Astrocyte of the spinal cord (primary cell): ENCODE measurements at regions not wholly inside any gene's neighbourhood (a gene's known extent, or its start where the extent isn't known, plus 50 kb on each side); places are given as distances from the start of the nearest gene placed in this dataset.

Experiments used
- DNase-seq: peaks from one replicate; pipeline ENCODE4 v3.0.0; 2011; ENCODE audit warnings: low read depth, low spot score
- H3K4me3 ChIP-seq: 2 replicates; pipeline ENCODE4 v1.5.1; 2011; ENCODE audit warnings: low read depth, mild to moderate bottlenecking, low read length, moderate library complexity
- in situ Hi-C: cut with HindIII; loops from 2 replicates; pipeline ENCODE4 v1.10.0; 2017; ENCODE audit warnings: low sequenced_read_pairs
- TF ChIP-seq, protein P1 (sequence below): IDR thresholded peaks from 2 replicates; pipeline ENCODE4 v1.5.1; 2012; ENCODE audit warnings: low read depth, mild to moderate bottlenecking, low read length, inconsistent platforms

DNA sequence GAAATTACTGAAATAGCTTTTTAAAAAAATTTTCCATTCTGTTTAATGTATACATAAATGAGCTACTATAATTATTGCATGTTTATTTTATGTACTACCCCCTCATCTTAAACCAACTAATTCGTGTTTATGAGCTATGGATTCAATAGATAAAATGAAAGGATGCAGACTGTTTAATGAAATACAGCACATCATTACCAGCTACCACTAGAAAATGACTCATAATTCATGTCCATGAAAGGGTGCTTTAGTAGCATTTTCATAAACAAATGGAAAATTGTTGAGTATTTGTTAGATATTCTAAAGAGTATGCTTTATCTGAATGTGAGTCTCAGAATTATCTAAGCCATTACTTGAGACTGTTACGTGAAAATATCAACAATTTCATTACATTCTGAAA is 1590.1 kb downstream of the HACE1 start:
- no peak overlapping the region for H3K4me3 ChIP-seq
- TF ChIP-seq, protein P1, sequence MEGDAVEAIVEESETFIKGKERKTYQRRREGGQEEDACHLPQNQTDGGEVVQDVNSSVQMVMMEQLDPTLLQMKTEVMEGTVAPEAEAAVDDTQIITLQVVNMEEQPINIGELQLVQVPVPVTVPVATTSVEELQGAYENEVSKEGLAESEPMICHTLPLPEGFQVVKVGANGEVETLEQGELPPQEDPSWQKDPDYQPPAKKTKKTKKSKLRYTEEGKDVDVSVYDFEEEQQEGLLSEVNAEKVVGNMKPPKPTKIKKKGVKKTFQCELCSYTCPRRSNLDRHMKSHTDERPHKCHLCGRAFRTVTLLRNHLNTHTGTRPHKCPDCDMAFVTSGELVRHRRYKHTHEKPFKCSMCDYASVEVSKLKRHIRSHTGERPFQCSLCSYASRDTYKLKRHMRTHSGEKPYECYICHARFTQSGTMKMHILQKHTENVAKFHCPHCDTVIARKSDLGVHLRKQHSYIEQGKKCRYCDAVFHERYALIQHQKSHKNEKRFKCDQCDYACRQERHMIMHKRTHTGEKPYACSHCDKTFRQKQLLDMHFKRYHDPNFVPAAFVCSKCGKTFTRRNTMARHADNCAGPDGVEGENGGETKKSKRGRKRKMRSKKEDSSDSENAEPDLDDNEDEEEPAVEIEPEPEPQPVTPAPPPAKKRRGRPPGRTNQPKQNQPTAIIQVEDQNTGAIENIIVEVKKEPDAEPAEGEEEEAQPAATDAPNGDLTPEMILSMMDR = no peak
- in situ Hi-C loops = no loop called here
- DNase-seq = no peak

DNA sequence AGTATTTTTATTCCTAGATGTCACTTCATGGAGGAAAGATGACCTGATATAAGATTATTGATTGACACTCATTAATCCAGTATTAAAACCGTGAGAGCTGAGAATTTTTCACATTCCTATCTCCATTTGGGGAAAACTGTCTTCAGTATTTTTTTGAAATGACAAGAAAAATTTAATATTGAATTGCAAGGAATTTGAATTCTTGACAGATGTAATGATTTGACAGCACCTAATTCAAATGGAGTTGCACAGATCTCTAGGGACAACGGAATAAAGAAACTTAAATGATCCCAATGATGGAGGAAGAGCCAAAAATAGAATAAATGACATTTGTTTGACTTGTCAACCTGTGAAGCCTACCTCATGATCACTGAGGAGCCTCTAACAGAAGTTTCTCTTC is 1591.4 kb downstream of the HACE1 start:
- TF ChIP-seq, protein P1 = no peak
- no peak for DNase-seq
- in situ Hi-C loops = no loop called here

DNA sequence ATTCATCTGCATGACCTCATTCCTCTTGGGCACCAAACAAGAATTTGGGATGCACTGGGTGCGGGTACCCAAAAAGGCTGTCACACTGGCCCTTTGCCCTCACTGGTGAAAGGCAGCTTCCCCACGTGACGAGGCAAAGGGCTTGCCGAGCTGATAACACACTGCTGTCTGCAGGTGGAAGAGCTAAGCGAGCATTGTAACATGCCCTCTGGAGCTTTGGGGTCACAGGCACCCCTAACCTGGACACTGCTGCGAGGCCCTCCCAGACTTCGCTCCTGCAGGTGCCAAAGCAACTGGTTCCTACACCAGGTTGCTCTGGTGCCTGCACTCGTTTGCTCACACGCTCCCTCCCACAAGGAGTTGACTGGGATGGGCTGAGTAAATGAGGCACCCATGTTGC is 1595.7 kb downstream of the HACE1 start:
- H3K4me3 ChIP-seq = no peak overlapping the region
- in situ Hi-C loops = no loop called here
- DNase-seq = no peak
- TF ChIP-seq, protein P1 = no peak

More for the DNA sequence above, 1591.4 kb downstream of the HACE1 start:
- no peak overlapping the region for H3K4me3 ChIP-seq

DNA sequence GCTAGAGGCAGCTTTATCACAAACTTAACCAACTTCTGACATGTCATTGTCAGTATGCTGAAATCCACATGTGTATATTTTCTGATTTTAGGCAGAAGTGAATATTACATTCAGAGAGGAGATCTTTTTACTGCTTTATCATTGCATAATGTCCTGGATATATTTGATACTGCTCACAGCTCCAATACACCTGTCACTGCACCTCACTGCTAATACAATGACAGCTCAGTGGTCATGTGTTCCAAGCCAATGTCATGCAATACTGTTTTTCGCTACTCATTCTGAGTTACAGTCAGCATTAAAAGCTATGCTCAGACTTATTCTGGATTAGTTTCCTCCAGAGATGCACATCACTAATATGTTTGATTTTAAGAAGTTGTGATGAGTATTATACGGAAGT is 1604.6 kb downstream of the HACE1 start:
- TF ChIP-seq, protein P1 = no peak
- no peak overlapping the region for H3K4me3 ChIP-seq

DNA sequence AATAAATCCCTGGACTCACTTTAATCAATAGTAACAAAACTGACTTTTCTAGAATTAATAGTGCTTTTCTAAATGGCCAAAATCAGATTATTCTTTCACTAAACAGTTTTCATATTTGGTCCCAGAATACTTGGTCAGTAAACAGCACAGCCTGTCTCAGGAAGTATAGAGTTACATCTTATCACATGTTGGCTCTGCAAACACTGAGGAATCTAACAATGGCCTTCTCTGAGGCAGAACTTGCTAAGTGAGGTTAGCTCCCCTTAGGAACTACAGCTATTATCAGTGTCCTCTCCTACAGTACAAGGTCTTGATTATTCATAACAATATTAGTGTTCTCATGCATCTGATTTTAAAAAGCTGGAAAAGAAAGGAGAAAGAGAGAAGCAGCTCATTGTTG is 1622.8 kb downstream of the HACE1 start:
- H3K4me3 ChIP-seq = no peak overlapping the region
- TF ChIP-seq, protein P1 = no peak
- in situ Hi-C loops = no loop called here
- DNase-seq = no peak

More for the DNA sequence above, 1604.6 kb downstream of the HACE1 start:
- DNase-seq = no peak
- in situ Hi-C loops = no loop called here

DNA sequence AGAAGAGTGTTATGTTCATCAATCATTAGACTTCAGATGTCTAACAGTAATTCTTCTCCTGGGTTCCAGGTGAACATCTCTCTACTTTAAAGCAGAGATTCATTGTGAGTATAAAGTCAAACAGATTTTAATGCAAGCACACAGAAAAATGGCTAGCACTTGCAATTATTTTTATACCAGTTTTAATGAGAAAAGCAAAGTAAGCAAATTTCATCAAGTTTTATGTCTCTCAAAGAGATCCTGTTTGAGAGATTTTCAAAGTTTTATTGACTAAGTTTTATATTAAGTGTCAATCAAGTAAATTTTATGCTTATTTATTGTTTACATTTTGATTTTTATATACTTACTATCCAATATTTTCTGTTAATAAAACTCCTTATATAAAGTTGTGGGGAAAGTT is 1628.5 kb downstream of the HACE1 start:
- in situ Hi-C loops = no loop called here
- TF ChIP-seq, protein P1 = no peak
- H3K4me3 ChIP-seq = no peak overlapping the region
- no peak for DNase-seq

DNA sequence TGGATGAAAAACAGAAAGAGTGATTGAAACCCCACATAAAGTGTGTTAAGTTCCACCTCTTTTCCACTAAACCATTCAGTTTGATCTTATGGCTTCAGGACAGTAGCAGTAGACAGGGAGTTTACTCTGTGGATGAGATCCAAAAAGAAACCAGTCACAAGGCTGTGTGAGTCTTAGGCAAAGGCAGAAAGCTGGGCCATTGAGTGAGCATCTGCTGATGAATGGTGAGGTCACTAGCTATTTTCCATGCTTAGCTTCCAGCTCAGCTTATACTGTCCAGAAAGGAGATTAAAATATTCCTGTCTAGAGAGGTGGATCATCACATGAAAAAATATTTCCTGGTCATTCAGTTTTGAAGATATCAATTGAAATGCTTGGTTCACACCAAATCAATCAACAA is 1643.9 kb downstream of the HACE1 start:
- DNase-seq = no peak
- in situ Hi-C loops = no loop called here
- no peak overlapping the region for H3K4me3 ChIP-seq
- TF ChIP-seq, protein P1 = no peak
